Urothelium cell line (cell line): ENCODE measurements at regions not wholly inside any gene's neighbourhood (a gene's known extent, or its start where the extent isn't known, plus 50 kb on each side); places are given as distances from the start of the nearest gene placed in this dataset.
A peak's percentile ranks its signal among the peaks of the same experiment; 100 is the strongest.
"Not testable (repeated sequence)": the region's sequence is repeated elsewhere in the genome, so short reads cannot be mapped to it uniquely, and the experiment has no call there.

ENCODE experiments used
- DNase-seq: peaks from one replicate; pipeline ENCODE4 v3.0.0; 2011; ENCODE audit warnings: low spot score, mixed read lengths
- FAIRE-seq: peaks from 2 replicates; lab custom pipeline; 2011; peaks lifted over from hg19 to GRCh38; lab: Jason Lieb, UNC

DNA sequence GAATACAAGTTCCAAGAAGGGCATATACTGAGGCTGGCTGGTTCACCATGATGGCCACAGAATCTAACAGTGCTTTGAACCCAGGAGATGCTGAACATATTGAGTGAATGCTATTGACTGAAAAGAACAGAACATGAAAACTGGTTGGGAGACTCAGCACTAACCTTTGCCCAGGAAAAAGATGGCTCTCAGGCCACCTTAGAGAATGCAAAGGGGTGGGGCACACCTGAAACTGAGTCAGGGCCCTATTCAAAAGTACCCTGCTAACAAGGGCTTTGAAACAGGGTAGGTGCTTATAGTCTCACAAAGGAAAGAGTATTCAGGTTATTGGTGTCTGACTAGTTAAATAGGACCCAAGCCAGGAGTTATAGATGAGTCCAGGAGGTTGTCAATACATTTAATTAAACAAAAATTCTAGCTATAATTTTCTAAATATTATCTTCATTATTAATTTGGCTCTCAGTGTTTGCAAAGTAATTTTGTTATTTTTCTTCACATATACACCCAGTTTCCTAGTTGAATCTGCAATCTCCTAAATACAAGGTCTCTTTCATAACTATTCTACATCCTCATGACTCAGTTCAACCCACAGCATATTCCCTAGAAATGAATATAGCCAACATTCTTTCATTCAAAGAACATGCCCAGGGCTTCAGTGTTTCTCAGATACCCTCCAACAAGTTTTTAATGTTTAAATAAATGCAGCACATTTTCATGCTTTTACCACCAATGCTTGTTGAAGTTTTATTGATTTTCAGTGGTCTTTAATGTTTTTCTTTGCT lies 144.2 kb upstream of the RAPGEF2 start:
- no peak for FAIRE-seq

DNA sequence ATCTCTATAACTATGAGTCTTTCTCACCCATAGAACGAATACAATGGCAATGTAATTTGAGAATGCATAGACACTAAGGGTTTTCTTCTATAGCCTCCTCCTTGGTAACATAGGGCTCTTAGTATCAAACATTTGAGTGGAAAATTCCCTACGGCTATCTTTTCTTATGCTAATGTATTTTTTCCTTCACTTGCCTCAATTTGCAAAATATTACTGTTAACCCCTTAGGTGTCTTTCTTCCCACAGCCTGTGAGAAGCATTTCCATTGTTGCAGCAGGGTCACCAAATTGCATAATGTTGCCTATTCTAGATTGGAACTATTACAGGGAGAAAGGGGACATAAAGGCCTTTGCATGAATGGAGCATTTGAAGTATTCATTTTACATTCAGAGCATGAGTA lies 140.5 kb upstream of the RAPGEF2 start:
- no peak for DNase-seq
- no peak for FAIRE-seq

More for the DNA sequence above, 144.2 kb upstream of the RAPGEF2 start:
- no peak for DNase-seq

DNA sequence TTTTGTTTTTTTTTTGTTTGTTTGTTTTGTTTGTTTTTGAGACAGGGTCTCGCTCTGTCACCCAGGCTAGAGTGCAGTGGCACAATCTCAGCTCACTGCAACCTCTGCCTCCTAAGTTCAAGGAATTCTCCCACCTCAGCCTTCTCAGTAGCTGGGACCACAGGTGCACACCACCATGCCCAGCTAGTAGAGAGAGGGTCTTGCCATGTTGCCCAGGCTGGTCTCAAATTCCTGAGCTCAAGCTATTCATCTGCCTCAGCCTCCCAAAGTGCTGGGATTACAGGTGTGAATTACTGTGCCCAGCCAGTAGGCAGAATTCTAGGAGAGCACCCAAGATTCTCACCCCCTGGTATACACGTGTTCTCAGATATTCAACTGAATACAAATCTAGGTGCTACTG lies 139.6 kb upstream of the RAPGEF2 start:
- DNase-seq, FAIRE-seq: not testable (repeated sequence)

DNA sequence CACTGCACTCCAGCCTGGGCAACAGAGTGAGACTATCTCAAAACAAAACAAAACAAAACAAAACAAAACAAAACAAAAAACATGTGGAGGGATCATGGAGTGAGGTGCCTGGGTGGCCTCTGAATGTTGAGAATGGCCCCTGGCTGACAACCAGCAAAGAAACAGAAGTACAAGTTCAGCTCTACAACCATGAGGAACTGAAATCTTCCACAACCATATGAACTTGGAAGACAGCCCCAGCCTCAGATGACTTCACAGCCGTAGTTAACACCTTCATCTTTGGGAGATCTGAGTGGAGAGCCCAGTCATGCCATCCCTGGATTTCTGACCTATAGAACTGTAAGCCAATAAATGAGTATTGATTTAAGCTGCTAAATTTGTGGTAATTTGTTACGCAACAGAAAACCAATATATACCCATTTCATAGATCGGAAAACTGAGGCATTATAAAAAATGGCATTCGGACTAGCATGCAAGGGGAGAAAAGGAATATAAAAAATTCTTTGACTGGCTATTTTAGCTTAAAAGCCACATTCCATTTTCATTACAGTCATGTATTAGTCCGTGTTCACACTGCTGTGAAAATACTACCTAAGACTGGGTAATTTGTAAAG lies 138.7 kb upstream of the RAPGEF2 start:
- DNase-seq (no peak), FAIRE-seq (no peak)

DNA sequence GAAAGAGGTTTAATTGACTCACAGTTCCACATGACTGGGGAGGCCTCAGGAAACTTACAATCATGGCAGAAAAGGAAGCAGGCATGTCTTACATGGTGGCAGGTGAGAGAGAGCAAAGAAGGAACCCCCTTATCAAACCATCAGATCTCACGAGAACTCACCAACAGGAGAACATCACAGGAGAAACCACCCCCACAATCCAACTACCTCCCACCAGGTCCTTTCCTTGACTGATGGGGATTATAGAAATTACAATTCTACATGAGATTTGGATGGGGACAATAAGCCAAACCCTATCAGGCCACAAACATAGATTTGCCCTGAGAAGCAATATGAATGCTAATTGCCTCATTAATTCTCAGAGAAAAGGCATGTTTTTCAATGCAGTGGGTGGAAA lies 138.2 kb upstream of the RAPGEF2 start:
- FAIRE-seq: no peak
- DNase-seq: no peak

DNA sequence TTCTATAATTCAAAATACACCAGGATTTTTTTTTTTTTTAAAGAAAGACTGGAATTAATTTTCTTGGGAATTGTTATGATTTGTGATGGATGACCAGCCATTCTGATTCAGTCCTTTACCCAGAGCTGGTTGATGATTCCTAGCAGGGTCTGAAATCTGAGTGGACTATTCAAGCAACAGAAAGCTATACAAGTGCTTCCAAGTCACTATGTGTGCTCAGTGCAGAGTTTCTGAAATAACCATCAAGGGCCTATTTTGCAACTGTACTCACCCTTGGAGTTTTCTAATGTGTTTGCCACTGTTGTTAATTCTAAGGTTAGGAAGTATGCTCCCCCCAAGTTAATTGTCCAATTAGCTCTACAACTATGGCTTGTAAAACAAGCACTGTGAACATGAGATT lies 137.7 kb upstream of the RAPGEF2 start:
- no peak for FAIRE-seq
- DNase-seq: no peak

DNA sequence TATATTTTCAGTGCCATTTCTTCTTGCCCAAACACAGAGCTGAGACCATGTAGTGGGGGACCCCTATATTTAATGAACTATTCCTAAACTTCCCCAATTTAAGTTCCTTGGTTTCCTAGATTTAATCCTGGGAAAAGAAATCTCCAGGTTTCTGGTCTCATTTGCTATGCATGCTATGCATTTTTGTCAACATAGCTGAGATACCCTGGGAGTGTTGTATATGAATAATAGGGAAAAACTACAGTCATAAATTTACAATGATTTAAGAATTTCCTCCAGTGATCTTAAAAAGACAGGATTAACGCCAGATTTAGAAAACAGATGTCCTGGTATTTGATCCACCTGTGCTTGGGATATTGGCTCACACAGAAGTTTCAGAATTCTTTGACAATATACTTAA lies 136.8 kb upstream of the RAPGEF2 start:
- DNase-seq (no peak), FAIRE-seq (no peak)

DNA sequence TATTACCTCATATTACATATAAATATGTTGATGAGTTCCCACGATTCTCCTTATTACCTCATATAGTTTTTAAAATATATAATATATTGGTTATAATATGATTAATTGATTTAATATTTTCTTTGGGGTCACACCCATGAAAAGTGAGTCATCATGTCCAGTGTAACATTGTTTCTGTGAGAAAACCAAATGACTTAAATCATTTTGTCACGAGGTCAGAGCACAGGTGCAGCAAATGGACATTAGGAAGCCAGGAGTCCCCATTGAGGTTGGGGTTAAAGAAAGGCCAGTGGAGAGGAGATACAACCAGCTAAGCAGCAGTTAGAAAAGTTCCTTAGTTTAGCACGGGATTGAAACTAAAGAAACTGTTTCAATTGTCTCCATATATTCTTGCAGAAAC lies 133.9 kb upstream of the RAPGEF2 start:
- no peak for FAIRE-seq

DNA sequence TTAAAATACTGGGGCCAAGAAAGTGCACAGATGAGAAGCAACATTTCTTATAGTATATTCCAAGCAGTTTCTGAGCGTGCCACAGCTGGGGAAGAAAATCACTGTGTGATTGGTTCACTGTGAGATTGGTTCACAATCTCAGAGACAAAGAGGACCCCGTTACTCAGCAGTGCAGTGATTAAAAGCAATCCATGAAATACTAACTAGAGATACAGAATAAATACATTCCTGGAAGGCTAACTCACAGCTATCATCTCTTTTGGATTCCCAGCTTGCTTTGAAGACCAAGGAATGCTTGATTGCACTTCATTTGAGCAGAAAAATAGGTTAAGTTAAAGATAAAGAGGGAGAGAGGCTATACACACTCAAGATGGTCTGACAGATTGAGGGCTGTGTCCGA lies 132.1 kb upstream of the RAPGEF2 start:
- DNase-seq (no peak), FAIRE-seq (no peak)

More for the DNA sequence above, 133.9 kb upstream of the RAPGEF2 start:
- no peak for DNase-seq

DNA sequence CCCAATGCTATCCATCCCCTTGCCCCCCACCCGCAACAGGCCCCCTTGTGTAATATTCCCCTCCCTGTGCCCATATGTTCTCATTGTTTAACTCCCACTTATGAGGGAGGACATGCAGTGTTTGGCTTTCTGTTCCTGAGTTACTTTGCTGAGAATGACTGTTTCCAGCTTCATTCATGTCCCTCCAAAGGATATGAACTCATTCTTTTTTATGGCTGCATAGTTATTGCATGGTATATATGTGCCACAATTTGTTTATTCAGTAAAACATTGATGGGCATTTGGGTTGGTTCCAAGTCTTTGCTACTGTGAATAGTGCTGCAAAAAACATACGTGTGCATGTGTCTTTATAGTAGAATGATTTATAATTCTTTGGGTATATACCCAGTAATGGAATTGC lies 128.4 kb upstream of the RAPGEF2 start:
- not testable (repeated sequence) for FAIRE-seq, DNase-seq

DNA sequence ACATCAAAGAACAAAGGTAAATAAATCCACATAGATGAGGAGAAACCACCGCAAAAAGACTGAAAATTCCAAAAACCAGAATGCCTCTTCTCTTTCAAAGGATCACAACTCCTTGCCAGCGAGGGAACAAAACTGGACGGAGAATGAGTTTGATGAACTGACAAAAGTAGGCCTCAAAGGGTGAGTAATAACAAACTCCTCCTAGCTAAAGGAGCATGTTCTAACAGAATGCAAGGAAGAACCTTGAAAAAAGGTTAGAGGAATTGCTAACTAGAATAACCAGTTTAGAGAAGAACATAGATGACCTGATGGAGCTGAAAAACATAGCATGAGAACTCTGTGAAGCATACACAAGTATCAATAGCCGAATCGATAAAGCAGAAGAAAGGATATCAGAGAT lies 122.2 kb upstream of the RAPGEF2 start:
- not testable (repeated sequence) for FAIRE-seq, DNase-seq

DNA sequence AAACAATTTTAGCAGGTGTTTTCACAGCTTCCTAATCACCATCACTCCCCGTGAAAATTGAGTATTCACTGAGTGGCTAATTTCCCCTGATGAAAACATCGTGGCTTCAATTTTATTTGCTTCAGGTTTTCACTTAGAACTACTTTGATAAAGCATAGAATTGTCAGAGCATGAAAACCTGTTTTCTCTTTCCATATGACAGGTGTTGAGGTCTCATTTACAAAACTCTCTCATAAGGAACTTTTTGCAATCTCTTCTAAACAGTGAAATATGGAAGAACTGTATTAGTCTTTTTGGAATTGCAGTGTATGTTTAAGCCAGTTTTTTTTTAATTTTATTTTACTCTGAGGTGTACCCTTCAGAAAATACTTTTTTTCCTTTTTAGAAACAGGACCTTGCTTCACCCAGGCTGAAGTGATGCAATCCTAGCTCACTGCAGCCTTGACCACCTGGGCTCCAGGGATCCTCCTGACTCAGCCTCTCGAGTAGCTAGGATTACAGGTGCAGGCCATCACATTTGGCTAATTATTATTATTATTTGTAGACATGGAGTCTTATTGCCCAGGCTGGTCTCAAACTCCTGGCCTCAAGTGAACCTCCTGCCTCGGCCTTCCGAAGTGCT lies 111.2 kb upstream of the RAPGEF2 start:
- no peak for FAIRE-seq

DNA sequence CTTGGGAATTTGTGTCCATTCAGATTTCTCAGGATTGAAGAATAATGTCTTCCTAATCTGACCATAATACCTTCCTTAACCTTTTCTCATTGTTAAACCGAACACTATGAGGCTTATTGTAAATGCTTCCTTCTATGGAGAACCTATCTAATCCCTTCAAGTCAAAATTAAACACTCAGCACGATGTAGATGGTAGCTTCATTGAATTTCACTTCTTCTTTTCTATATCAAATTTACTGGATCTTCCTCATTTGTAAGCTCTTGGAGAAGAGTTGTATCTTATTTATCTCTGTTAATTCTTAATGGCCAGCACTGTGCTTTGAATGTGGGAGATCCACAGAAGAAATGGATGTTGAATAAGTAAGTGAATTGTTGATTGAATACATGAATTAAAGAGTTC lies 109.0 kb upstream of the RAPGEF2 start:
- DNase-seq (no peak), FAIRE-seq (no peak)

More for the DNA sequence above, 111.2 kb upstream of the RAPGEF2 start:
- no peak for DNase-seq

DNA sequence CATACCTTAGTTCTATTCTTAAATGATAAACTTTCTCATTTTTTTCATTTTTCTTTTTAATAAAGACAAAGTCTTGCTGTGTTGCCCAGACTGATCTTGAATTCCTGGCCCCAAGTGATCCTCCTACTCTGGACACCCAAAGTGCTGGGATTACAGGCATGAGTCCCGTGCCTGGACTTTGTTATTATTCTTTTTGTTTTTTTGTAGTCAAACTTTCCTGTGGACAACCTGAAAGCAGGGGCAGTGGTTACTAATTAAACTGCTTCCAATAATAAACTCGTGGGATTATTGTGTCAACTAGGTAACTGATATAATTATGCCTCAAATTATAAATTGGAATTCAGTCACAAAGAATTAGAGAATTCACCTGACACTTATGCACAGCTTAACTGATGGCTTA lies 107.8 kb upstream of the RAPGEF2 start:
- DNase-seq: no peak
- no peak for FAIRE-seq

DNA sequence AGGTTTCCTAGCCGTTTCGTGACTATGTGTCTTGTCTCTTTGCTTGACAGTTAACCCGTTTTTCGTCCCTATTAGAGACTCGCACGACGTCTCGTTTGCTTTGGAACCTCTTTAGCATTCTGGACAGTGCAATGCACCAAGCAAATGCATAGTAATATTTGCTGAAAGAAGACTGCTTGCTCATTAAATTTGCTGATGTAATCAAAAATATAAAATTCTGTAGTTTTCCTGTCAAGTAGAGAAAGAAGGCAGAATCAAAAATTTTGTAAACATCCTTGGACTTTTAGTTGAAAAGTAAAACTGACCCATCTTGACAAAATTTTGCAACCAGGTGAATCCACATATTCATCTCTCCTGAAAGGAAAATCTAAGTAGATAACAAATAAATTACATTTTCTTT lies 106.9 kb upstream of the RAPGEF2 start:
- no peak for FAIRE-seq
- no peak for DNase-seq

DNA sequence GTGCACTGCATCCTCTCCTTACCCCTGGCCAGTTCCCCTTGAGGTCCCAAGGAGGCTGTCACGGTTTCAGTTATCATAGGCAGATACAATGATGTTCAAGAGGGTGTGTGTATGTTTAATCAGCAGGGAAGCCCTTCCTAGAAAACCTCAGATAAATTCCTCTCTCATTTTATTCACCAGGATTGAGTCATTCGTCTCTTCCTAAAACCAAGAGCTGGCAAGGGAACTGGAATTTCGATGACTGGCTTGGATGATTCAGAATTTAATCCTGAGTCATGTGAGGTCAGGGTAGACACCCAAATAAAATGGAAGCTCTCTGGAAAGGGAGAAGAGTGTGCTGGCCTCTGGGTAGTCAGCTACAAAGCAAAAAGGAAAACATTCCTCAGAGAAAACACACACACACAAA lies 106.2 kb upstream of the RAPGEF2 start:
- DNase-seq (peak; percentile 76), FAIRE-seq (no peak)

DNA sequence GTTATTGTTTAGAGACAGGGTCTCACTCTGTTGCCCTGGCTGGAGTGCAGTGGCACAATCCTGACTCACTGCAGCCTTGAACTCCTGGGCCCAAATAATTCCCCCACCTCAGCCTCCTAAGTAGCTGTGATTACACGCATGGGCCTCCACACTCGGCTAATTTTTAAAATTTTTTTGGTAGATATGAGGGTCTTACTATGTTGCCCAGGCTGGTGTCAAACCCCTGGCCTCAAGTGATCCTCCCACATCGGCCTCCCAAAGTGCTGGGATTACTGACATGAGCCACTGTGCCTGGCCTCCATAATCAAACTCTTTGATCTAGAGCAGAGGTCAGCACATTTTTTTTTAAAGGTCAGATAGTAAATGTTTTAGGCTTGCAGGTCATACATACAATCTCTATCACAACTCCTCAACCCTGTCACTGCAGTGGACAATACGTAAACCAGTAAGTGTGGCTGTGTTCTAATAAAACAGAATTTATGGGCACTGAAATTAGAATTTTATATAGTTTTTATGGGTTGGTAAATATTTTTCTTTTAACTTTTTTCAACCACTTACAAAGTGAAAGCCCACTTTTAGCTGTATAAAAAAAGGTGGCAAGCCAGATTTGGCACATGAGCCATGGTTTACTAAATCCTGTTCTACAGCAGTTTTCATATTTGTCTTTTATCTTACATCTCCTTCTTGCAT lies 105.1 kb upstream of the RAPGEF2 start:
- DNase-seq: no peak
- FAIRE-seq: no peak

DNA sequence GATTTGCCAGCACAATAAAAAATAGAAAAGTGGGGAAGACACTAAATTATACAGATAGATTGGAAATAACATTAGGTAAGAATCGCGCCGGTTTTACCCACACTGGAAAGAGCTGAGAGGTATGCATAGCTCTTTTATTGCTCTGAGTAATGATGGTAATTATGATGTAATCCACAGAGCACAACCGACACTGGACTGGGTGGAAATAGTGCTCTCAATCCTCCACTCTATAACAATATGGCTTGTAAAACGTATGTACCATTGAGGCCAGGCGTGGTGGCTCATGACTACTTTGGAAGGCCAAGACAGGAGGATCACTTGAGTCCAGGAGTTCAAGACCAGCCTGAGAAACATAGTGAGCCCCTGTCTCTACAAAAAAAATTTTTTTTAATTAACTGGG lies 104.3 kb upstream of the RAPGEF2 start:
- DNase-seq (peak; percentile 32), FAIRE-seq (no peak)

DNA sequence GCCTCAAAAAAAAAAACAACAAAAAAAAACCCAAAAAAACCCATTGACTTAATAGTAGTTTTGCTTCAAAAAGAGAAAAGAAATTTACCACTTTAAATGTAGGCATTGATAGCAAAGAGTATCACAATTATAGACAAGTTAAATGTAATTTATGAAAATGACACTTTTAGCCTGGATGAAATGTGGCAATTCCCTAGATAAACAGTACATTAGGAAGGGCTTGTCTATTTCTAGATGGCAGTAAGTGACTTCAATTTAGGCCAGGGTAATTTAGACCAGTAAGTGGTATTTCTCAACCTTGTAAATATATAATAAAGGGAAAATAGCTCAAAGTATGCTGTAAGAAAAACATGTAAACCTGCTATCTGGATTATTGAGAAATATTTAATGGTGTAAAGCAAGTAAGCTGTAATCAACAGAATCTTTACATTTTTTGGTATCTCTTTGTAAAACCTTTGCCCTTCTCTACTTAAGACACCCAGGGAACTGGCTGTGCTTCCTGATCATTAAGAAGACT lies 103.7 kb upstream of the RAPGEF2 start:
- DNase-seq (no peak), FAIRE-seq (no peak)

DNA sequence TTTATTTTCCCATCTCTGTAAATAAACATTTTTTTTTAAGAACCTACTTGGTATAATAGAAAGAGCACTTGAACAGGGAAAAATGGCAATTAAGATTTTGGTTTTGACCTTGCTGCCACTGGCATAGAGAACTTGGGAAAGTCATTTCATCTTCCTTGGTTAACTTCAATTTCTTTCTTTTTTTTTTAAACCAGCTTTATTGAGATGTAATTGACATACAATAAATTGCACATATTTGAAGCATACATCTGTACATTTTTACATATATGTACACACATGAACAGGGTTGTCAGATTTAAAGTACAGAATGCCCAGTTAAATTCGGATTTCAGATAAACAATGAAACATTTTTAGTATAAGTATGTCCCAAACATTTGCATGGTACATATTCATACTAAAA lies 103.0 kb upstream of the RAPGEF2 start:
- FAIRE-seq (no peak), DNase-seq (no peak)

DNA sequence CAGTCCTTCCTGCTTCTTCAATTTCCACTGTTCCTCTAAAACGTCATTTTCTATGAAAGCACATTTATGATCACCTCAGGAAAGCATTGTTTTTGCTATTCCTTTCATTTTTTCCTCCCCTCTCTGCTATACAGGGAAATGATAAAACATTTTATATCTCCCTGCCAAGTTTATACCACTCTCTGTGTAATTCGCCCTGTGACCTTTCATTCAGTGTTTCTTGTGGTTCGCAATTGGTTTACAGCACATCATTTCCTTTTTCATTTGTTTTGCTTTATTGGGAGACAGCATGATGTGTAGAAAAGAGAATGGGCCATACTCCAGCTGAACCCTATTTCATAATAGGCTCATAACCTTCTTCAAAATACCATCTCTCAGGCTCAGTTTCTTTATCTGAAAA lies 99.9 kb upstream of the RAPGEF2 start:
- DNase-seq: no peak
- no peak for FAIRE-seq
